Testis (tissue), 2 donors: ENCODE measurements at regions not wholly inside any gene's neighbourhood (a gene's known extent, or its start where the extent isn't known, plus 50 kb on each side); places are given as distances from the start of the nearest gene placed in this dataset.

ENCODE experiments used
- DNase-seq: peaks from one replicate; pipeline ENCODE4 v3.0.0-alpha.2; 2019
- H3K27ac ChIP-seq, 2 donors: fragments of 200-600 bp; sonication (generic); one replicate each; pipeline ENCODE4 v1.5.1; 2019
- H3K27me3 ChIP-seq: fragments of 200-600 bp; sonication (generic); one replicate; pipeline ENCODE4 v1.5.1; 2019
- H3K36me3 ChIP-seq: fragments of 200-600 bp; sonication (generic); one replicate; pipeline ENCODE4 v1.5.1; 2017; ENCODE audit warnings: low read depth; ENCODE audit errors: missing control alignments
- H3K4me1 ChIP-seq: fragments of 200-600 bp; sonication (generic); one replicate; pipeline ENCODE4 v1.5.1; 2019
- H3K4me3 ChIP-seq, 2 donors: fragments of 200-600 bp; sonication (generic); one replicate each; pipeline ENCODE4 v1.5.1; 2017 to 2019
- H3K9me3 ChIP-seq: fragments of 200-600 bp; sonication (generic); one replicate; pipeline ENCODE4 v1.5.1; 2017
- POLR2A ChIP-seq: fragments of 450-650 bp; IDR thresholded peaks from one replicate; pipeline ENCODE4 v1.6.1; 2017; ENCODE audit warnings: antibody characterized with exemption, mild to moderate bottlenecking, moderate library complexity
- WGBS, 2 donors: methylation state at CpG; one replicate each; pipeline ENCODE4 v1.1.5; 2018; 5-methylcytosine and 5-hydroxymethylcytosine counted together
- intact Hi-C: fragments of 100-400 bp; cut with DNase I; formaldehyde crosslinking; loops from one replicate; pipeline ENCODE4 v1.15.1; 2023; ENCODE audit warnings: low total_unique reads
- TF ChIP-seq, protein P1 (sequence below), 3 experiments: fragments of 450-650 bp in 2 of 3; fragments of 200-600 bp in 1 of 3; sonication (generic) in 1 of 3; IDR thresholded peaks; one replicate each; pipeline ENCODE4 v1.5.1; 2016 to 2019; ENCODE audit warnings: antibody characterized with exemption in 3 of 3, mild to moderate bottlenecking in 2 of 3, moderate library complexity in 1 of 3

DNA sequence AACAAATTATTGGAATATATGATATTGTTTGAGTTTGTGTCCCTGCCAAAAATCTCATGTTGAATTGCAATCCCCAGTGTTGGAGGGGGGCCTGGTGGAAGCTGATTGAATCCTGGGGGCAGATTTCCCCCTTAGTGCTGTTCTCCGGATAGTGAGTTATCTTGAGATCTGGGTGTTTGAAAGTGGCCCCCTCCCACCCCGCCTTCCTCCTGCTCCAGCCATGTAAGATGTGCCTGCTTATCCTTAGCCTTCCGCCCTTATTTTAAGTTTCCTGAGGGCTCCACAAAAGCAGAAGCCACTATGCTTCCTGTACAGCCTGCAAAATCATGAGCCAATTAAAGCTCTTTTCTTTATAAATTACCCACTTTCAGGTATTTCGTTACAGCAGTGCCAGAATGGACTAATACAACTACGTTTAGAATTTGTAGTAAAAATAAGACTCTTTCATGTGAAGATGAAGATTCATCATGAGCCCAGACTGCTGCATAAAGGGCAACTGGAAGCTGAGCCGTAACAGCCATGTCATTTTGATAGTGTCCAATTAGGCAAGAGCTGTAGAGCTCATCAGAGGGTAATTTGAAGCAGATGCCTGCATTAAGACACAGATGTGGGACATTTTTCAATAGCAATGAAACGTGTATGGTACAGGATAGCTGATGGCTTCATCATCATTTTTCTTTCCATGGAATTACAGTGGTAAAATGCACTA is 1007.2 kb downstream of the REEP3 start:
- Histone ChIP-seq H3K4me1 (no peaks in the 10 kb centered on the region), H3K27ac (no peak overlapping the region), H3K4me3 (no peak overlapping the region), H3K27me3 (no peaks in the 10 kb centered on the region), H3K9me3 (no peaks in the 10 kb centered on the region), H3K36me3 (no peaks in the 10 kb centered on the region)
- 47 to 64% methylated on average over 7 of the region's 7 CpGs for WGBS, 2 donors
- TF ChIP-seq POLR2A = no peak
- TF ChIP-seq, protein P1, sequence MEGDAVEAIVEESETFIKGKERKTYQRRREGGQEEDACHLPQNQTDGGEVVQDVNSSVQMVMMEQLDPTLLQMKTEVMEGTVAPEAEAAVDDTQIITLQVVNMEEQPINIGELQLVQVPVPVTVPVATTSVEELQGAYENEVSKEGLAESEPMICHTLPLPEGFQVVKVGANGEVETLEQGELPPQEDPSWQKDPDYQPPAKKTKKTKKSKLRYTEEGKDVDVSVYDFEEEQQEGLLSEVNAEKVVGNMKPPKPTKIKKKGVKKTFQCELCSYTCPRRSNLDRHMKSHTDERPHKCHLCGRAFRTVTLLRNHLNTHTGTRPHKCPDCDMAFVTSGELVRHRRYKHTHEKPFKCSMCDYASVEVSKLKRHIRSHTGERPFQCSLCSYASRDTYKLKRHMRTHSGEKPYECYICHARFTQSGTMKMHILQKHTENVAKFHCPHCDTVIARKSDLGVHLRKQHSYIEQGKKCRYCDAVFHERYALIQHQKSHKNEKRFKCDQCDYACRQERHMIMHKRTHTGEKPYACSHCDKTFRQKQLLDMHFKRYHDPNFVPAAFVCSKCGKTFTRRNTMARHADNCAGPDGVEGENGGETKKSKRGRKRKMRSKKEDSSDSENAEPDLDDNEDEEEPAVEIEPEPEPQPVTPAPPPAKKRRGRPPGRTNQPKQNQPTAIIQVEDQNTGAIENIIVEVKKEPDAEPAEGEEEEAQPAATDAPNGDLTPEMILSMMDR (IDR thresholded peaks at IDR 0.05) = no peak
- no peak for DNase-seq
- intact Hi-C loops = no loop called here

DNA sequence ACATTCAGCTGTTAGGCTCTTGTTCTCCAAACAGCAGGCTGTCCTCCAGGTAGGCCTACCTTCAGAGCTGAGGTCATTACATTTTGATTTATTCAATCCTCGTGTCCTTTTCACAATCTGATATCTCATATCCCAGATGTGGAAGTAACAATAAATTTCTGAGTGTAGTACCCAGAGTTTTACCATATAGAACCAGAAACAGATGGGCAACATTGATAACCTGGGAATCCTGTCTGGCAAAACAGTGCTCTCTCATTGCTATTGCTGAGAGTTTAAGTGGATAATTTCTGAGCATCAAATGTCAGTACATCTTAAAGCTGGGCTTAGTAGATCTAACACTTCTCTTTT is 1007.8 kb downstream of the REEP3 start:
- H3K4me3 ChIP-seq = no peak overlapping the region
- WGBS, 2 donors = 58% methylated on average over 1 of the region's 1 CpG
- no peak for TF ChIP-seq POLR2A
- TF ChIP-seq, protein P1 (IDR thresholded peaks at IDR 0.05) = no peak
- H3K27ac ChIP-seq = no peak overlapping the region
- intact Hi-C loops = no loop called here
- H3K36me3 ChIP-seq = no peaks in the 10 kb centered on the region
- H3K4me1 ChIP-seq = no peaks in the 10 kb centered on the region
- H3K27me3 ChIP-seq = no peaks in the 10 kb centered on the region
- H3K9me3 ChIP-seq = no peaks in the 10 kb centered on the region
- DNase-seq = no peak

DNA sequence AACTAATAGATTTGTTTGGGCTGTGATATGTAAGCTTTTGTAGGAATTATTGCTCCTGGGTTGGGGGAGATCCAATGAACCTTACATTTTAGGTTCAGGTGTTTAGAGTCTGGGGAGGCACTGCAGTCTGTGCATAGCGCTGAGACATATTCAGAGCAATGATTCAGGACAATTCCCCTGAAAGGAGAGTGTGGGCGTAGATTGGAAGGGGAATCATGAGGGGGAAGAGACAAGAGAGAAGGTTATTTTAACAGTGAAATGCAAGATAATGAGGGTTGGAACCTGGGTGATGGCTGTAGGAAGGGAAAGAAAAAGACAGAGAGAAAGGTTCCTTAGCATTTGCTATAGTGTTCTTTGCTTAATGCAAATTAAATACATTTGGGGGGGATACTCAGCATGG is 1013.4 kb downstream of the REEP3 start:
- Histone ChIP-seq H3K27ac (no peak overlapping the region), H3K9me3 (no peaks in the 10 kb centered on the region), H3K27me3 (no peaks in the 10 kb centered on the region), H3K4me3 (no peak overlapping the region), H3K36me3 (no peaks in the 10 kb centered on the region), H3K4me1 (no peaks in the 10 kb centered on the region)
- TF ChIP-seq POLR2A = no peak
- TF ChIP-seq, protein P1 (IDR thresholded peaks at IDR 0.05) = no peak
- no peak for DNase-seq
- intact Hi-C loops = no loop called here
- 74 to 86% methylated on average over 2 of the region's 2 CpGs for WGBS, 2 donors

DNA sequence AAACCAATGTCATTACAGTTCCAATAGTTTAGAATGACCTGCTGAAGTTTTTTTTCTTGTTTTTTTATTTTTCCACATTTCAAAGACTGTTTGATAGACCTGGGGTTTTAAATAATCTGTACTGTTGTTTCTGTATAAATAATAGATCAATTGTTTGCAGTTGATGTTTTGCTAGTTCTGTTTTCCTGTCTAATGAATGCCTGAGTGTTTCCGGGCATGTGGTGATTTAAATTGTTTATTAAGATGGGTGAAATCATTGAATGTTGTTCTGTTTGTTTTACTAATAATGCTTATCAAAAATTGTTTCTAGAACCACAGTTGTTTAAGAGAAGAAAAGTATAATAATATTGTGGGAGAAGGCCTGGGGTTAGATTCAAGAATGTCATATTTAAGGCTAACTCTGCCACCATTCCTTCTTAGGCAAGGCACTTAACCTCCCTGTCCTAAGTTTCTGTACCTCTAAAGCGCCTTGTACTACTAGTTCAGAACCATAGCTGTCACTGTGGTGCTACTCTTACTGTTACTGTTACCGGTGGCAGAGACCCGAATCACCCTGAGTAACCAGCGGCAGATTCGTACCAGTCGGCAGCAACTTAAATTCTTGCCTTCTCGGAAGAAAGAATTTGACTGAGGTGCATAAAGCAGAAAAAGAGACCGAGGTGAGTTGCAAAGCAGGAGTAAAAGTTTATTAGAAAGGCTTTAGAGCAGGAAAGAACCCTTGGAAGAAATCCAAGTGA is 1014.1 kb downstream of the REEP3 start:
- Histone ChIP-seq H3K4me3 (no peak overlapping the region), H3K9me3 (no peaks in the 10 kb centered on the region), H3K27ac (no peak overlapping the region), H3K36me3 (no peaks in the 10 kb centered on the region), H3K4me1 (no peaks in the 10 kb centered on the region), H3K27me3 (no peaks in the 10 kb centered on the region)
- intact Hi-C loops = no loop called here
- TF ChIP-seq, protein P1 (IDR thresholded peaks at IDR 0.05) = no peak
- no peak for TF ChIP-seq POLR2A
- DNase-seq = no peak
- 62 to 74% methylated on average over 9 of the region's 9 CpGs for WGBS, 2 donors

DNA sequence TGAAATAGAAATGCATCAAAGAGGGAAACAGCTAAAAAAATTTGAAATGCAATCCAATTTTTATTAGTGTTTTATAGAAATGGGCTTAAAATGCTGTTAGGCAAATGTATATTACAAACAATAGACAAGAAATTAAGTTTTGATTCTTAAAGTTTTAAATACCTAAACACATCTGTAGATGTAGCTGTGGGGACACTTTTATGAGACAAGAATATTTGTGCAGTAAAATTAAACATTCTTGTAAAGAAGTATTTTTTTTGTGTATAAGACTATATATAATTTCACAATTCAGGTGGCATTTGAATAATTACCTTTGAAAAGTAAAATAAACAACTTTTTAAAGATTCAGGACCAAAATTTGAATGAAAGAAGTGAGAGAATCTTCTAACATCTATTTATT is 1015.9 kb downstream of the REEP3 start:
- H3K27ac ChIP-seq = no peak overlapping the region
- no peaks in the 10 kb centered on the region for H3K36me3 ChIP-seq
- no peaks in the 10 kb centered on the region for H3K4me1 ChIP-seq
- TF ChIP-seq, protein P1 (IDR thresholded peaks at IDR 0.05) = no peak
- no peak for TF ChIP-seq POLR2A
- no peaks in the 10 kb centered on the region for H3K9me3 ChIP-seq
- H3K27me3 ChIP-seq = no peaks in the 10 kb centered on the region
- intact Hi-C loops = no loop called here
- DNase-seq = no peak
- no peak overlapping the region for H3K4me3 ChIP-seq
